ENCODE measurements at regions not wholly inside any gene's neighbourhood (a gene's known extent, or its start where the extent isn't known, plus 50 kb on each side); places are given as distances from the start of the nearest gene placed in this dataset.
"Not testable (repeated sequence)": the region's sequence is repeated elsewhere in the genome, so short reads cannot be mapped to it uniquely, and the experiment has no call there.

- H3K9me3 Mint-ChIP-seq, result peaks cover 9% of the 10 kb centered on the region
- no peaks in the 10 kb centered on the region for H3K4me1 Mint-ChIP-seq (ENCODE audit: low read depth)
- H3K27me3 Mint-ChIP-seq, result no peaks in the 10 kb centered on the region
- H3K36me3 Mint-ChIP-seq (ENCODE audit: low read depth), result no peaks in the 10 kb centered on the region
- H3K27ac Mint-ChIP-seq, result no peak overlapping the region
- H3K4me3 Mint-ChIP-seq, result no peak overlapping the region
- no peak for DNase-seq
Measured at GRCh38 chr2:52629944-52630343, 1137.7 kb upstream of the CHAC2 start.

- Mint-ChIP-seq H3K36me3 (ENCODE audit: low read depth) (no peaks in the 10 kb centered on the region), H3K4me1 (ENCODE audit: low read depth) (no peaks in the 10 kb centered on the region), H3K9me3 (peaks cover 14% of the 10 kb centered on the region), H3K4me3 (no peak overlapping the region), H3K27ac (no peak overlapping the region), H3K27me3 (no peaks in the 10 kb centered on the region)
- no peak for DNase-seq
Measured at GRCh38 chr2:52629531-52629930, 1138.1 kb upstream of the CHAC2 start.

GRCh38 chr2:52622266-52622665 lies 1145.3 kb upstream of the CHAC2 start:
- H3K9me3 Mint-ChIP-seq, result peaks cover 10% of the 10 kb centered on the region

GRCh38 chr2:52613064-52613463 lies 1154.5 kb upstream of the CHAC2 start:
- H3K4me3 Mint-ChIP-seq, result no peak overlapping the region
- no peaks in the 10 kb centered on the region for H3K36me3 Mint-ChIP-seq (ENCODE audit: low read depth)
- no peaks in the 10 kb centered on the region for H3K27me3 Mint-ChIP-seq
- H3K27ac Mint-ChIP-seq, result no peak overlapping the region
- DNase-seq, result no peak
- no peaks in the 10 kb centered on the region for H3K4me1 Mint-ChIP-seq (ENCODE audit: low read depth)
- H3K9me3 Mint-ChIP-seq, result peaks cover 2% of the 10 kb centered on the region

More at GRCh38 chr2:52622266-52622665, 1145.3 kb upstream of the CHAC2 start:
- no peak overlapping the region for H3K4me3 Mint-ChIP-seq
- H3K36me3 Mint-ChIP-seq (ENCODE audit: low read depth), result no peaks in the 10 kb centered on the region
- no peaks in the 10 kb centered on the region for H3K4me1 Mint-ChIP-seq (ENCODE audit: low read depth)
- DNase-seq, result no peak
- H3K27ac Mint-ChIP-seq, result no peak overlapping the region
- no peaks in the 10 kb centered on the region for H3K27me3 Mint-ChIP-seq

- DNase-seq, result no peak
- no peaks in the 10 kb centered on the region for H3K4me1 Mint-ChIP-seq (ENCODE audit: low read depth)
- no peak overlapping the region for H3K27ac Mint-ChIP-seq
- no peaks in the 10 kb centered on the region for H3K36me3 Mint-ChIP-seq (ENCODE audit: low read depth)
- H3K4me3 Mint-ChIP-seq, result no peak overlapping the region
- H3K9me3 Mint-ChIP-seq, result peaks cover 2% of the 10 kb centered on the region
- no peaks in the 10 kb centered on the region for H3K27me3 Mint-ChIP-seq
Measured at GRCh38 chr2:52611759-52612158, 1155.8 kb upstream of the CHAC2 start.

- no peaks in the 10 kb centered on the region for H3K36me3 Mint-ChIP-seq (ENCODE audit: low read depth)
Measured at GRCh38 chr2:52608030-52608429, 1159.6 kb upstream of the CHAC2 start.

GRCh38 chr2:52597346-52597745 lies 1170.3 kb upstream of the CHAC2 start:
- Mint-ChIP-seq H3K36me3 (ENCODE audit: low read depth) (no peaks in the 10 kb centered on the region), H3K9me3 (peaks cover 3% of the 10 kb centered on the region), H3K27me3 (no peaks in the 10 kb centered on the region), H3K4me1 (ENCODE audit: low read depth) (no peaks in the 10 kb centered on the region), H3K4me3 (no peak overlapping the region), H3K27ac (no peak overlapping the region)
- DNase-seq, result no peak

More at GRCh38 chr2:52608030-52608429, 1159.6 kb upstream of the CHAC2 start:
- no peak overlapping the region for H3K4me3 Mint-ChIP-seq
- no peaks in the 10 kb centered on the region for H3K27me3 Mint-ChIP-seq
- no peaks in the 10 kb centered on the region for H3K4me1 Mint-ChIP-seq (ENCODE audit: low read depth)
- no peak overlapping the region for H3K27ac Mint-ChIP-seq
- H3K9me3 Mint-ChIP-seq, result peaks cover 4% of the 10 kb centered on the region
- no peak for DNase-seq

GRCh38 chr2:52594026-52594425 lies 1173.6 kb upstream of the CHAC2 start:
- no peak overlapping the region for H3K4me3 Mint-ChIP-seq
- no peak overlapping the region for H3K27ac Mint-ChIP-seq
- H3K4me1 Mint-ChIP-seq (ENCODE audit: low read depth), result no peaks in the 10 kb centered on the region
- DNase-seq, result no peak
- H3K36me3 Mint-ChIP-seq (ENCODE audit: low read depth), result no peaks in the 10 kb centered on the region
- H3K9me3 Mint-ChIP-seq, result peaks cover 23% of the 10 kb centered on the region
- no peaks in the 10 kb centered on the region for H3K27me3 Mint-ChIP-seq

GRCh38 chr2:52584071-52584470 lies 1183.5 kb upstream of the CHAC2 start:
- H3K4me3 Mint-ChIP-seq; H3K27me3 Mint-ChIP-seq; H3K36me3 Mint-ChIP-seq (ENCODE audit: low read depth); H3K4me1 Mint-ChIP-seq (ENCODE audit: low read depth); H3K27ac Mint-ChIP-seq; DNase-seq: not testable (repeated sequence)
- peaks cover 13% of the 10 kb centered on the region for H3K9me3 Mint-ChIP-seq

GRCh38 chr2:52572469-52572894 lies 1195.1 kb upstream of the CHAC2 start:
- no peaks in the 10 kb centered on the region for H3K36me3 Mint-ChIP-seq (ENCODE audit: low read depth)
- no peak overlapping the region for H3K4me3 Mint-ChIP-seq
- no peaks in the 10 kb centered on the region for H3K4me1 Mint-ChIP-seq (ENCODE audit: low read depth)
- peaks cover 27% of the 10 kb centered on the region for H3K9me3 Mint-ChIP-seq
- no peak for DNase-seq
- no peaks in the 10 kb centered on the region for H3K27me3 Mint-ChIP-seq
- H3K27ac Mint-ChIP-seq, result no peak overlapping the region

- Mint-ChIP-seq H3K27ac (no peak overlapping the region), H3K27me3 (no peaks in the 10 kb centered on the region), H3K9me3 (peaks cover 26% of the 10 kb centered on the region), H3K36me3 (ENCODE audit: low read depth) (no peaks in the 10 kb centered on the region), H3K4me1 (ENCODE audit: low read depth) (no peaks in the 10 kb centered on the region), H3K4me3 (no peak overlapping the region)
- no peak for DNase-seq
Measured at GRCh38 chr2:52571380-52572347, 1195.9 kb upstream of the CHAC2 start.

GRCh38 chr2:52570716-52571115 lies 1196.9 kb upstream of the CHAC2 start:
- H3K9me3 Mint-ChIP-seq, result peaks cover 27% of the 10 kb centered on the region
- H3K27me3 Mint-ChIP-seq, result no peaks in the 10 kb centered on the region
- no peak overlapping the region for H3K27ac Mint-ChIP-seq
- H3K4me1 Mint-ChIP-seq (ENCODE audit: low read depth), result no peaks in the 10 kb centered on the region
- DNase-seq, result no peak
- H3K4me3 Mint-ChIP-seq, result no peak overlapping the region
- no peaks in the 10 kb centered on the region for H3K36me3 Mint-ChIP-seq (ENCODE audit: low read depth)

GRCh38 chr2:52563151-52563550 lies 1204.5 kb upstream of the CHAC2 start:
- no peaks in the 10 kb centered on the region for H3K4me1 Mint-ChIP-seq (ENCODE audit: low read depth)
- no peaks in the 10 kb centered on the region for H3K36me3 Mint-ChIP-seq (ENCODE audit: low read depth)

GRCh38 chr2:52558265-52558664 lies 1209.3 kb upstream of the CHAC2 start:
- no peak overlapping the region for H3K4me3 Mint-ChIP-seq
- H3K4me1 Mint-ChIP-seq (ENCODE audit: low read depth), result no peaks in the 10 kb centered on the region
- H3K9me3 Mint-ChIP-seq, result peaks cover 9% of the 10 kb centered on the region
- H3K36me3 Mint-ChIP-seq (ENCODE audit: low read depth), result no peaks in the 10 kb centered on the region
- no peaks in the 10 kb centered on the region for H3K27me3 Mint-ChIP-seq
- DNase-seq, result no peak
- no peak overlapping the region for H3K27ac Mint-ChIP-seq

More at GRCh38 chr2:52563151-52563550, 1204.5 kb upstream of the CHAC2 start:
- no peak overlapping the region for H3K4me3 Mint-ChIP-seq
- peaks cover 11% of the 10 kb centered on the region for H3K9me3 Mint-ChIP-seq
- no peak for DNase-seq
- no peaks in the 10 kb centered on the region for H3K27me3 Mint-ChIP-seq
- H3K27ac Mint-ChIP-seq, result no peak overlapping the region

GRCh38 chr2:52542297-52542696 lies 1225.3 kb upstream of the CHAC2 start:
- H3K27ac Mint-ChIP-seq, result no peak overlapping the region
- no peaks in the 10 kb centered on the region for H3K27me3 Mint-ChIP-seq
- H3K36me3 Mint-ChIP-seq (ENCODE audit: low read depth), result no peaks in the 10 kb centered on the region
- H3K4me1 Mint-ChIP-seq (ENCODE audit: low read depth), result no peaks in the 10 kb centered on the region
- DNase-seq, result no peak
- H3K9me3 Mint-ChIP-seq, result peaks cover 14% of the 10 kb centered on the region
- no peak overlapping the region for H3K4me3 Mint-ChIP-seq
